ENCODE measurements at regions not wholly inside any gene's neighbourhood (a gene's known extent, or its start where the extent isn't known, plus 50 kb on each side); places are given as distances from the start of the nearest gene placed in this dataset.

- H3K9me3 ChIP-seq: no peaks in the 10 kb centered on the region
- H3K27ac ChIP-seq: no peak overlapping the region
- no peak overlapping the region for H3K4me3 ChIP-seq
- TF ChIP-seq CTCF (IDR thresholded peaks at IDR 0.05): no peak
- TF ChIP-seq POLR2A (IDR thresholded peaks at IDR 0.05): no peak
- DNase-seq: no peak
- no peaks in the 10 kb centered on the region for H3K27me3 ChIP-seq
- H3K4me1 ChIP-seq: no peaks in the 10 kb centered on the region
- H3K36me3 ChIP-seq: no peaks in the 10 kb centered on the region
These were observed 50.3 kb upstream of the PLSCR5 start for GRCh38 chr3:146655333-146655996.

Small RNAs in the stretch of these regions (small RNA-seq; reads per million reads assigned to genes)
- 0 reads per million in 2 donors for gene RNU6-505P

All from Peyer's patch (tissue), 4 donors.